Activated naive CD4-positive, alpha-beta T cell treated with anti-CD3 and anti-CD28 coated beads, Interleukin-2, amount 10 ng/mL, durations not matched to agents 7 days and 5 days (primary cell): ENCODE measurements at regions not wholly inside any gene's neighbourhood (a gene's known extent, or its start where the extent isn't known, plus 50 kb on each side); places are given as distances from the start of the nearest gene placed in this dataset.

ENCODE experiments used
- CTCF ChIA-PET: fragments of 350-600 bp; sonication (Branson Sonifier 250); formaldehyde crosslinking; loops from one replicate; lab custom pipeline; 2021; ENCODE audit warnings: antibody characterized with exemption; lab: Charles Lee
- DNase-seq: peaks from one replicate; pipeline ENCODE4 v3.0.0-alpha.2; 2020
- H3K27ac Mint-ChIP-seq: one replicate; pipeline ENCODE4 v1.8.0; 2021; ENCODE audit warnings: mild to moderate bottlenecking, moderate library complexity, mixed read lengths
- H3K27me3 Mint-ChIP-seq: one replicate; pipeline ENCODE4 v1.8.0; 2021; ENCODE audit warnings: mild to moderate bottlenecking, mixed read lengths
- H3K36me3 Mint-ChIP-seq: one replicate; pipeline ENCODE4 v1.8.0; 2021; ENCODE audit warnings: mixed read lengths
- H3K4me1 Mint-ChIP-seq: one replicate; pipeline ENCODE4 v1.8.0; 2021; ENCODE audit warnings: mixed read lengths
- H3K4me3 Mint-ChIP-seq: one replicate; pipeline ENCODE4 v1.8.0; 2021; ENCODE audit warnings: mild to moderate bottlenecking, moderate library complexity, mixed read lengths
- H3K9me3 Mint-ChIP-seq: one replicate; pipeline ENCODE4 v1.8.0; 2021; ENCODE audit warnings: mixed read lengths

GRCh38 chr10:120110196-120110595 lies 217.7 kb downstream of the SEC23IP start:
- CTCF ChIA-PET, result no interaction called here
- H3K27ac Mint-ChIP-seq, result no peak overlapping the region
- no peaks in the 10 kb centered on the region for H3K4me1 Mint-ChIP-seq
- no peaks in the 10 kb centered on the region for H3K27me3 Mint-ChIP-seq
- DNase-seq, result no peak
- H3K4me3 Mint-ChIP-seq, result no peak overlapping the region
- no peaks in the 10 kb centered on the region for H3K36me3 Mint-ChIP-seq
- no peaks in the 10 kb centered on the region for H3K9me3 Mint-ChIP-seq

- Mint-ChIP-seq H3K36me3 (no peaks in the 10 kb centered on the region), H3K9me3 (no peaks in the 10 kb centered on the region), H3K4me1 (no peaks in the 10 kb centered on the region), H3K27ac (no peak overlapping the region), H3K4me3 (no peak overlapping the region), H3K27me3 (no peaks in the 10 kb centered on the region)
- DNase-seq, result no peak
- CTCF ChIA-PET, result no interaction called here
Observed at GRCh38 chr10:120111628-120112027, 219.1 kb downstream of the SEC23IP start.

DNA sequence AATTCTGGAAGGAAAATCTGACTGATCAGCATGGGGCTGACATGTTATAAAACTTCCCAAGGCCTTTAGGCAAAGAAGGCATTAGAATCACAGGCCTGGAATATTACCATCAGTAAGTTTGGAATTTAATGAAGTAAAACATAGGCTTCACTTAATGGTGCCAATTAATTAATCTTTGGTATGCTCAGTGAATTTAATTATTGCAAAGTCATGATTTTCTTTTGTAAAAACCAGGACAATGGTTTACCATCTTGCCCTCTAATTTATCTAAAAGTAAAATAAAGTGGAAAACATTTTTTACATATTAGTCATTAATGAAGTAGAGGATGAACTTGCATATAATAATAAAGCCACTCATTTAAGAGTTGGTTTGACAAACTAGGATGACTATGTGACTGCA lies 220.3 kb downstream of the SEC23IP start:
- no peaks in the 10 kb centered on the region for H3K36me3 Mint-ChIP-seq
- no peak overlapping the region for H3K4me3 Mint-ChIP-seq
- H3K27ac Mint-ChIP-seq, result no peak overlapping the region
- no peaks in the 10 kb centered on the region for H3K9me3 Mint-ChIP-seq
- no peak for DNase-seq
- H3K27me3 Mint-ChIP-seq, result no peaks in the 10 kb centered on the region
- CTCF ChIA-PET, result no interaction called here
- no peaks in the 10 kb centered on the region for H3K4me1 Mint-ChIP-seq

- H3K9me3 Mint-ChIP-seq, result no peaks in the 10 kb centered on the region
- no peaks in the 10 kb centered on the region for H3K27me3 Mint-ChIP-seq
- no peak overlapping the region for H3K4me3 Mint-ChIP-seq
- no peak for DNase-seq
- H3K4me1 Mint-ChIP-seq, result no peaks in the 10 kb centered on the region
- CTCF ChIA-PET, result no interaction called here
- no peak overlapping the region for H3K27ac Mint-ChIP-seq
- H3K36me3 Mint-ChIP-seq, result no peaks in the 10 kb centered on the region
Observed at GRCh38 chr10:120115959-120116358, 223.4 kb downstream of the SEC23IP start.

- Mint-ChIP-seq H3K36me3 (no peaks in the 10 kb centered on the region), H3K4me1 (no peaks in the 10 kb centered on the region)
Observed at GRCh38 chr10:120121768-120122167, 229.2 kb downstream of the SEC23IP start.

GRCh38 chr10:120131183-120131582 lies 238.7 kb downstream of the SEC23IP start:
- Mint-ChIP-seq H3K9me3 (peaks cover 3% of the 10 kb centered on the region), H3K27me3 (peaks cover 17% of the 10 kb centered on the region), H3K27ac (no peak overlapping the region), H3K4me3 (no peak overlapping the region), H3K4me1 (no peaks in the 10 kb centered on the region), H3K36me3 (no peaks in the 10 kb centered on the region)
- DNase-seq, result peak; percentile 41
- CTCF ChIA-PET, result no interaction called here

More at GRCh38 chr10:120121768-120122167, 229.2 kb downstream of the SEC23IP start:
- H3K9me3 Mint-ChIP-seq, result no peaks in the 10 kb centered on the region
- no peak for DNase-seq
- H3K27ac Mint-ChIP-seq, result no peak overlapping the region
- CTCF ChIA-PET, result no interaction called here
- H3K4me3 Mint-ChIP-seq, result no peak overlapping the region
- H3K27me3 Mint-ChIP-seq, result no peaks in the 10 kb centered on the region

DNA sequence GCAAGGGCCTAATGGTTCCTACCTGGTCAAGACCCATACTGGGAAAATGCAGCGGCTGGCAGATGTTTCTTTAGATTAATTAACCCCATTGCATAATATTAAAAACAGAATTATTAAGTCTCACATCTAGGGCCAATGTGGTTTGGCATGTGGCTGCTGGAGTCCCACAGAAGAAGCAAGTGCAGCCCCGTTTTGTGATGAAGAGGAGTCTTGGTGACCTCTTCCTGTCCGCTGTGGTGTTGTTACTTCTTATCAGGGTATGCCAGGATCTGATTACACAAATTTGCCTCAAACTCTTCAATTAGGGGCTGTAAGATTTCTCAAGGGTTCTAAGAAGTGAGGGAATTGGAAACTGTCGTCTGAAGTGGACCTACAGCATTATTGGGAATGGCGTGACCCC lies 240.3 kb downstream of the SEC23IP start:
- Mint-ChIP-seq H3K27ac (no peak overlapping the region), H3K36me3 (no peaks in the 10 kb centered on the region), H3K4me3 (no peak overlapping the region), H3K27me3 (peaks cover 8% of the 10 kb centered on the region), H3K9me3 (peaks cover 3% of the 10 kb centered on the region), H3K4me1 (no peaks in the 10 kb centered on the region)
- no peak for DNase-seq
- CTCF ChIA-PET, result no interaction called here

DNA sequence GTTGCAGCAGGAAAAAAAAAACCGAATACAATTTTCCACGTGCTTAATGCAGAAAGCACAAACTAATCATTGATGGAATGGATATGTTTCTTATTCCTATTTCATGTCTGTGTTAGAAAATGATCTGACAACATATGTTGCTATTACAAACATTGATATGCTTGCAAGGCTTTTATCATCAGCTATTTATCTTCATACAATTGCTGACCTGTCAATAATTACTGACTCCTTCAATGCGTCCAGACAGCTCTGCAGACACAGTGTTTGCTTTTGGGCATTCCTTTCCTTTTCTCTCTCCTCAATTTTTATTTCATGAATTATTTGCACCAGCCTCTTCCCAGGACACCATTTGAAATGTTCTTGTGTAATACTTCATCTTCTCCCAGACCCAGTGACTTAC lies 246.2 kb downstream of the SEC23IP start:
- Mint-ChIP-seq H3K4me1 (no peaks in the 10 kb centered on the region), H3K27ac (no peak overlapping the region), H3K9me3 (no peaks in the 10 kb centered on the region), H3K4me3 (no peak overlapping the region), H3K27me3 (peaks cover 5% of the 10 kb centered on the region), H3K36me3 (no peaks in the 10 kb centered on the region)
- CTCF ChIA-PET, result no interaction called here
- DNase-seq, result no peak

DNA sequence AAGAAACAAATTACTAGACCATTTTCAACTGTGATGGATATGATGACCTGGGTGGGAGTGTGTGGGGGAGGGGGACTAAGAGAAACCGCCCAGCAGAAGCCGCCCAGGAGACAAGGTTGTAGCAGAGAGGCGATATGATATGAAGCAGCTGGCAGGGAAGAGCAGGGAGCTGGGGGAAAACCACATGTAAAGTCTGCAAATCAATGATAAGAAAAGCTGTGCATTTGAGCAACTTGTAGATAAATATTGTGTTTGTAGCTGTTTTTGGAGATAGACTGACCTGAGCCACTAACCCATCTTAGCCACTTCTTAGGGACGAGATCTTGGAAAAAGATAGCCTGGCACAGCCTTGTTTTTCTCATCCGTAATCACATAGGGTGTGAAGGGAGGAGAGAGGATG lies 252.6 kb downstream of the SEC23IP start:
- Mint-ChIP-seq H3K27me3 (peaks cover 5% of the 10 kb centered on the region), H3K4me3 (no peak overlapping the region)

GRCh38 chr10:120156614-120157274 lies 264.2 kb downstream of the SEC23IP start:
- Mint-ChIP-seq H3K9me3 (no peaks in the 10 kb centered on the region), H3K4me3 (no peak overlapping the region), H3K27me3 (no peaks in the 10 kb centered on the region), H3K36me3 (no peaks in the 10 kb centered on the region), H3K27ac (no peak overlapping the region), H3K4me1 (no peaks in the 10 kb centered on the region)
- CTCF ChIA-PET, result no interaction called here
- no peak for DNase-seq

More for the DNA sequence above, 252.6 kb downstream of the SEC23IP start:
- no peak for DNase-seq
- Mint-ChIP-seq H3K9me3 (no peaks in the 10 kb centered on the region), H3K4me1 (no peaks in the 10 kb centered on the region), H3K27ac (no peak overlapping the region), H3K36me3 (no peaks in the 10 kb centered on the region)
- CTCF ChIA-PET, result interaction anchor here (0.7 kb wide), 1 partner anchor 22 kb away, joined by 3 read pairs; no protein-coding TSS in a partner anchor

- Mint-ChIP-seq H3K9me3 (no peaks in the 10 kb centered on the region), H3K36me3 (no peaks in the 10 kb centered on the region), H3K4me1 (no peaks in the 10 kb centered on the region), H3K27me3 (no peaks in the 10 kb centered on the region), H3K4me3 (no peak overlapping the region), H3K27ac (no peak overlapping the region)
- CTCF ChIA-PET, result no interaction called here
- no peak for DNase-seq
Observed at GRCh38 chr10:120161111-120161510, 268.6 kb downstream of the SEC23IP start.

DNA sequence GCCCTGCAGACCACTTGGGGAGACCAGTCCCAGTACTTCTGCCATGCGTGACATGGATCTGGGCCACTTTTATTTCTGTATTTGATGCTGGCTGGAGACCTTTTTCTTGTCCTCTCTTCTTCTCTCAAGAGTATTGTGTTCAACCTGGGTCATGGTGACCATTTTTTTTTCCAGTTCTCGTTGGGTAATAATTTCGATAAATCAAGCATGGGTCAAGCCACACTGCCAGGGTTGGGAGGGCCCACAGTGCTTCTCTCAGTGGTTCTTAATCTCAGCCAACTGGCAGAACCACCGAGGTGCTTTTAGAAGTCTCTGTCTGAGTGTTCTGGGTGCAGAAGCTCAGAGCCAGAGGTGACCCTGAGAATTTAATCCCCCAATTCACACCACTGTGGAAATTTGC lies 269.9 kb downstream of the SEC23IP start:
- Mint-ChIP-seq H3K4me3 (no peak overlapping the region), H3K36me3 (no peaks in the 10 kb centered on the region), H3K27me3 (no peaks in the 10 kb centered on the region), H3K9me3 (no peaks in the 10 kb centered on the region), H3K4me1 (no peaks in the 10 kb centered on the region), H3K27ac (no peak overlapping the region)
- no peak for DNase-seq
- CTCF ChIA-PET, result no interaction called here

GRCh38 chr10:120172356-120172755 lies 279.8 kb downstream of the SEC23IP start:
- no peaks in the 10 kb centered on the region for H3K4me1 Mint-ChIP-seq
- CTCF ChIA-PET, result no interaction called here
- H3K27me3 Mint-ChIP-seq, result no peaks in the 10 kb centered on the region

GRCh38 chr10:120174491-120174890 lies 282.0 kb downstream of the SEC23IP start:
- no peaks in the 10 kb centered on the region for H3K36me3 Mint-ChIP-seq
- no peak overlapping the region for H3K4me3 Mint-ChIP-seq
- no peaks in the 10 kb centered on the region for H3K9me3 Mint-ChIP-seq
- DNase-seq, result no peak
- no peak overlapping the region for H3K27ac Mint-ChIP-seq
- H3K4me1 Mint-ChIP-seq, result no peaks in the 10 kb centered on the region
- no peaks in the 10 kb centered on the region for H3K27me3 Mint-ChIP-seq
- CTCF ChIA-PET, result no interaction called here

More at GRCh38 chr10:120172356-120172755, 279.8 kb downstream of the SEC23IP start:
- H3K9me3 Mint-ChIP-seq, result no peaks in the 10 kb centered on the region
- no peak for DNase-seq
- H3K36me3 Mint-ChIP-seq, result no peaks in the 10 kb centered on the region
- no peak overlapping the region for H3K4me3 Mint-ChIP-seq
- no peak overlapping the region for H3K27ac Mint-ChIP-seq

- Mint-ChIP-seq H3K27me3 (peaks cover 4% of the 10 kb centered on the region), H3K9me3 (no peaks in the 10 kb centered on the region), H3K4me1 (no peaks in the 10 kb centered on the region), H3K27ac (no peak overlapping the region), H3K36me3 (no peaks in the 10 kb centered on the region), H3K4me3 (no peak overlapping the region)
- no peak for DNase-seq
- CTCF ChIA-PET, result no interaction called here
Observed at GRCh38 chr10:120177330-120177729, 279.7 kb upstream of the PLPP4 start.
